Activated CD4-positive, CD25-positive, alpha-beta regulatory T cell (primary cell): ENCODE measurements at regions not wholly inside any gene's neighbourhood (a gene's known extent, or its start where the extent isn't known, plus 50 kb on each side); places are given as distances from the start of the nearest gene placed in this dataset.
"Not testable (repeated sequence)": the region's sequence is repeated elsewhere in the genome, so short reads cannot be mapped to it uniquely, and the experiment has no call there.

Source experiments
- DNase-seq, 4 experiments: peaks; one replicate each; lab custom pipeline; 2025; lab: John Stamatoyannopoulos, UW

DNA sequence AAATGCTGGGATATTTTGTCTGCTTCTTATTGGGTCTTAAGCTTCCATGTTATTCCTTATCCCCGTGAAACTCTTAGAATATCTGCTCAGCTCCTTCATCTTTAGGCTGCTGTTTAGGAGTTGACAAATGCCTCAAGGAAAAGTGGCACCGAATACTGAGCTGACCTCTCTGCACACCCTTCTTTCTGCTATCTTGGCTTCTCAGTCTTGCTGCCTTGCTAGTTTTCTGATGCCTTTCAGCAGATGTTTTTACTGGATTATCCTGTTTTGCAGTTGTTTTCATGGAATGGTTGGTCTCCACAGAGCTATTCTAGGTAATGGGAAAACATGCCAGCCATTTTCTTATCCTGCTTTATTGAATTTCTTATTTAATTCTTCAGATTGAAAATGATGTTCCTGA, 86.3 kb downstream of the GYPE start:
- no peak for DNase-seq

DNA sequence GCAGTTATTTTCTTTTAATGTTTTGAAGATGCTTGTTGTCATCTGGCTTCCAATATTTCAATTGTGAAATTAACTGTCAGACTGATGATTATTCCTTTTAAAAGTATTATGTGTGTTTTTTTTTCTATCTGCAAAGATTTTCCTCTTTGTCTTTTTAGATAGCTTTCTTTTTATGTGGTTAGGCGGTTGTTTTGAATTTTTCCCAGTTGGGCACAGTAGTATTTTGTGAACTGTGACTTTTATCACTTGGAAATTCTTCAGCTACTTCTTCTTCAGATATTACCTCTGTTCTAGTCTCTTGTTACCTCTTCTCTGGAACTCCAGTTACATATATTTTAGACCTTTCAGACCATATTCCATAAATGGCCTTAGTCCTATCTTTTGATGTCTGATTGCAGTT, 87.5 kb downstream of the GYPE start:
- not testable (repeated sequence) for DNase-seq

- not testable (repeated sequence) for DNase-seq
Observed at GRCh38 chr4:143815375-143815774, 90.0 kb downstream of the GYPE start.

DNA sequence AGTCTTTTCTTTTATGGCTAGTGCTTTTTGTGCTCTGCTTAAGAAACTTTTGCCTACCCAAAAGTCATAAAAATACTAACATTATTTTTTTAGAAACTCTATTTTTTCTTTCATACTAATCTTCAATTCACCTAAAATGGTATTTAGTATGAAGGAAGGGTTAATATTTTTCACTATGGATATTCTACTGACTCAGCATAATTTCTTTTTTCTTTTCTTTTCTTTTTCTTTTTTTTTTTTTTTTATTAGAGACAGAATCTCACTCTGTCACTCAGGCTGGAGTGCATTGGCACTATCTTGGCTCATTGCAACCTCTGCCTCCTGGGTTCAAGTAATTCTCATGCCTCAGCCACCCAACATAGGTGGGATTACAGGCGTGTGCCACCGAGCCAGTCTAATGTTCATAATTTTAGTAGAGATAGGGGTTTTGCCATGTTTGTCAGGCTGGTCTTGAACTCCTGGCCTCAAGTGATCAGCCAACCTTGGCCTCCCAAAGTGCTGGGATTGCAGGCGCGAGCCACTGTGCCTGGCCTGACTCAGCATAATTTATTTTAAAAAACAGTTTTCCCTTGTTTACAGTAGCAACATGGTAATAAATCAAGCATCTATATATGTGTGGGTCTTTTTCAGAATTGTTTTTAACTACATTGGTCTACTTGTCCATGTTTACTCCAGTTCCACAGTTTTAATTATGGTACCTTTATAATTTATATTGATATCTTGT, 91.8 kb downstream of the GYPE start:
- DNase-seq: not testable (repeated sequence)

DNA sequence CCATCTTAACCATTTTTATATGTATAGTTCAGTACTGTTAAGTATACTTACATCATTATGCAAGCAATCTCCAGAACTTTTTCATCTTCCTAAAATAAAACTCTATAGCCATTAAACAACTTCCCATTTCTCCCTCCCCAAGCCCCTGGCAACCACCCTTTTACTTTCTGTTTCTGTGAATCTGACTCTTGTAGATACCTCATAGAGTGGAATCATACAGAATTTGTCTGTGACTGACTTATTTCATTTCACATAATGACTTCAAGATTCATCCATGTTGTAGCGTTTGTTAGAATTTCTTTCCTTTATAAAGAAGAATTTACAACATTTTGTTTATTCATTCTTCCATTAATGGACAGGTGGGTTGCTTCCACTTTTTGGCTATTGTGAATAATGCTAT, 91.2 kb upstream of the FREM3 start:
- DNase-seq: not testable (repeated sequence)

- not testable (repeated sequence) for DNase-seq
Observed at GRCh38 chr4:143790425-143790824, 90.0 kb upstream of the FREM3 start.

DNA sequence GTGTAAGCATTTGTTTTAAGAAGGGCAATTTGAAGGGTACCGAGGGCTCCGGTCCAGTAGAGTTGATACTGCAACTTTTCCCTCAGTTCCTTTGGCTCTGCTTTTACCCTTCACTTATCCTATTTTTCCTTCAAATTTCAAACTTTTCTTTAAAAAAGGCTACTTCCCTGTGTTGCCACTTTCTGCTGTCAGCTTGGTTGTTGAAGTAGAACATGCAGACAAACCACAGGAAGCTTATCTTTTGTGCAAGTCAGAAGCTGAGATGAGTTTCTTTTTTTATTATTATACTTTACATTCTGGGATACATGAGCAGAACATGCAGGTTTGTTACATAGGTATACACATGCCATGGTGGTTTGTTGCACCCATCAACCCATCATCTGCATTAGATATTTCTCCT, 89.1 kb upstream of the FREM3 start:
- not testable (repeated sequence) for DNase-seq

DNA sequence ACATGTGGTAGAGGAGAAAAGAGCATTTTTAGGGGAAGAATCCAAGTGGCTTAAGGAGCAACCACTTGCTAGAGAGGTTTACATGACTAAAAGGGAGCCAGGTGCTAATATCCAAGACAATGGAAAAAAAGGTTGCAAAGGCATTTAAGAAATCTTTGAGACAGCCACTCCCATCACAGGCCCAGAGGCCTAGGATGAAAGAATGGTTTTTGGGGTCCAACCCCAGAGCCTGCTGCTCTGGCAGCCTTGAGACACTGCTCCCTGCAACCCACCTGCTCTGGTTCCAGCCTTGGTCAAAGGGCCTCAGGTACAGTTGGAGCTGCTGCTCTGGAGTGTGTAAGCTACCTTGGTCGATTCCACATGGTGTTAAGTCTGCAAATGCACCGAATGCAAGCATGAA, 84.1 kb upstream of the FREM3 start:
- DNase-seq: no peak

GRCh38 chr4:143782521-143782920, 82.0 kb upstream of the FREM3 start:
- no peak for DNase-seq

GRCh38 chr4:143773998-143774895, 73.8 kb upstream of the FREM3 start:
- DNase-seq: peak in 1 of 4 experiments; percentile 5

- no peak for DNase-seq
Observed at GRCh38 chr4:143771269-143771668, 70.8 kb upstream of the FREM3 start.

GRCh38 chr4:143768007-143768591, 67.6 kb upstream of the FREM3 start:
- DNase-seq: no peak

GRCh38 chr4:143763587-143763986, 63.1 kb upstream of the FREM3 start:
- DNase-seq: no peak

DNA sequence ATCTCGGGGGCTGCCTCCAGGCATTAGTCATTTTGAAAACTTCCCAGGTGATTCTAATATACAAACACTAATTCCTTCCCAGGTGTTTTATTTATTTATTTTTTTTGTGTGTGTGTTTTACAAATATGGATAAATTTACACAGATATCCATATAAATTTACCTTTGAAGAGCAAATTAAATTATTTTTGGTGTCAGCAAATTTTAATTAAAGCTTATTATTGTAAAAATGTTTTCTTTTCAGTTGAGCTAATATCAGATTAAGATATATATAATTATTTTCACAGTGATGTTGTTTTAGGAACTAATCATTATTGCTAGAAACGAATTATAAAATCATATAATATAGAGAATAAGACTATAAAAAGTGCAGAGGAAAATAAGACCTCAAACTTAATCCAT, 62.0 kb upstream of the FREM3 start:
- no peak for DNase-seq
